GM18502 (cell line): ENCODE measurements at regions not wholly inside any gene's neighbourhood (a gene's known extent, or its start where the extent isn't known, plus 50 kb on each side); places are given as distances from the start of the nearest gene placed in this dataset.

Experiments used
- ATAC-seq: cut with Tn5 transposase; IDR thresholded peaks from one replicate; pipeline ENCODE4 v1.9.1; 2021; ENCODE audit warnings: mild to moderate bottlenecking; ENCODE audit not compliant: unreplicated experiment, poor library complexity

- no peak for ATAC-seq
Observed at GRCh38 chr11:45060707-45061106, 85.7 kb upstream of the PRDM11 start.

GRCh38 chr11:45061641-45062040 lies 84.8 kb upstream of the PRDM11 start:
- ATAC-seq = no peak

GRCh38 chr11:45062115-45062514 lies 84.3 kb upstream of the PRDM11 start:
- ATAC-seq = no peak

GRCh38 chr11:45062974-45063635 lies 83.3 kb upstream of the PRDM11 start:
- no peak for ATAC-seq

GRCh38 chr11:45063669-45064068 lies 82.8 kb upstream of the PRDM11 start:
- ATAC-seq = no peak

GRCh38 chr11:45067966-45068365 lies 78.5 kb upstream of the PRDM11 start:
- ATAC-seq = no peak

- ATAC-seq = no peak
Observed at GRCh38 chr11:45071232-45071631, 75.2 kb upstream of the PRDM11 start.

- no peak for ATAC-seq
Observed at GRCh38 chr11:45073685-45074141, 72.7 kb upstream of the PRDM11 start.

GRCh38 chr11:45075519-45075918 lies 70.9 kb upstream of the PRDM11 start:
- no peak for ATAC-seq

GRCh38 chr11:45075952-45076351 lies 70.5 kb upstream of the PRDM11 start:
- ATAC-seq = no peak

- ATAC-seq = no peak
Observed at GRCh38 chr11:45076761-45077160, 69.7 kb upstream of the PRDM11 start.

- ATAC-seq = no peak
Observed at GRCh38 chr11:45078236-45079074, 68.0 kb upstream of the PRDM11 start.

GRCh38 chr11:45079075-45079444 lies 67.4 kb upstream of the PRDM11 start:
- no peak for ATAC-seq

- no peak for ATAC-seq
Observed at GRCh38 chr11:45079567-45079942, 66.9 kb upstream of the PRDM11 start.

GRCh38 chr11:45079943-45080719 lies 66.3 kb upstream of the PRDM11 start:
- ATAC-seq = peak; percentile 90

- no peak for ATAC-seq
Observed at GRCh38 chr11:45082744-45083543, 63.5 kb upstream of the PRDM11 start.

- ATAC-seq = no peak
Observed at GRCh38 chr11:45083544-45084087, 62.8 kb upstream of the PRDM11 start.

GRCh38 chr11:45085646-45086501 lies 60.6 kb upstream of the PRDM11 start:
- no peak for ATAC-seq

GRCh38 chr11:45086526-45086925 lies 59.9 kb upstream of the PRDM11 start:
- no peak for ATAC-seq
